CMK (cell line): ENCODE measurements at regions not wholly inside any gene's neighbourhood (a gene's known extent, or its start where the extent isn't known, plus 50 kb on each side); places are given as distances from the start of the nearest gene placed in this dataset.
"Not testable (repeated sequence)": the region's sequence is repeated elsewhere in the genome, so short reads cannot be mapped to it uniquely, and the experiment has no call there.

ENCODE experiments used
- DNase-seq: peaks from one replicate; pipeline ENCODE4 v3.0.0-alpha.2; 2010; ENCODE audit warnings: low read depth

- no peak for DNase-seq
These were observed 148.0 kb upstream of the TPM1 start for GRCh38 chr15:62894322-62895085.

DNA sequence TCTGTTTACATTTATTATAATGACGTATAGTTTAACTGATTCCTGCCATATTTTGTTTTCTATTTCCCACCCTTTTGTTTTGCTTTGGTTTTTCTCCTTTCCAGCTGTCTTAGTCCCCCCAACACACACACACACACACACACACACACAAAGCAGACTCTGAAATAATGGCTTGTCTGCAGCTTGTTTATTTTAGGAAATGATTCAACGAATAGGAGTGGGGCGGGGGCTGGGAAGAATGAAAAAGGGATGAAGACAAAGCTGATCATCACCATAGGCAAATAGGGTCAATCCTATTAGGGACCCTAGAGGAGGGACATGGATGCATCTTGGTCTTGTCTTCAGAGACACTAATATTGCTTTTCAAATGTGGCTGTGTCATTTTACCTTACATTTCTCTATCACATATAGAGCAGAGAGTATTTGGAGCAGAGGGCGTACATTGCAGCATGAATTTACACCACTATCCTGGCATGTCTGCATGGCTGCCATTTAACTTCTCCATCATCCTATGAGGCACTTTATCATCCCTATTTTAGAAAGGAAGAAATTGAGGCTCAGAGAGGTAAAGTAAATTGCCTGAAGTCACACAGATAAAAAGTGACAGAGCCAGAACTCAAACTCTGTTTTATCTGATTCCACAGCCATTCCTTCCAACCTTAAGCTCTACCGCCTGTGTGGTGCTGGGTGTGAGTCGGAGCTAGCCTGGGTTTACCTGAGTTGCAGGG, 147.2 kb upstream of the TPM1 start:
- no peak for DNase-seq

- no peak for DNase-seq
These were observed 146.6 kb upstream of the TPM1 start for GRCh38 chr15:62895905-62896316.

GRCh38 chr15:62896380-62896866, 146.1 kb upstream of the TPM1 start:
- no peak for DNase-seq

DNA sequence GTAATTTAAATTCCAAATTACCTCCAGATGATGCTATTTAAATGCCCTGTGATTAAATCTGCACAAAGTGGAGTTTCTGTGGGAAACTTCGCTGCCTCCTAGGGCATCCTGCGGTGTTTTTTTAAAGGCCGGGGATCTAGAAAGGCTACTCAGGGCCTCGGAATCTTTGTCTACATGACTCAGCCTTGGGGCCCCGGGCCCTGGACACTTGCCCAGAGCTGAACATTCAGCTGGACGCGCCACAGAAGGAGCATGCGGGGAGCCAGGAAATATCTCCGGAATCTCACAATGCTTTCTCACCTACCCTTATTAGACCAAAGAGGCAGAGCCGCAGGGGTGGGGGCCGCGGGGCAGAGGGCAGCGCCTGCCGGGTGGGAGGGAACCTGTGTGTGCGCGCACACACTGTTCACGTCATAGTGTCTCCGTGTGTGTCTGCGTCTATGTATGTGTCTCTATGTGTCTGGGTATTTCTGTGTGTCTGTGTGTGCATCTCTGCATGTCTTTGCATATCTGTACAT, 145.5 kb upstream of the TPM1 start:
- DNase-seq, result no peak

GRCh38 chr15:62897634-62898033, 144.9 kb upstream of the TPM1 start:
- no peak for DNase-seq

DNA sequence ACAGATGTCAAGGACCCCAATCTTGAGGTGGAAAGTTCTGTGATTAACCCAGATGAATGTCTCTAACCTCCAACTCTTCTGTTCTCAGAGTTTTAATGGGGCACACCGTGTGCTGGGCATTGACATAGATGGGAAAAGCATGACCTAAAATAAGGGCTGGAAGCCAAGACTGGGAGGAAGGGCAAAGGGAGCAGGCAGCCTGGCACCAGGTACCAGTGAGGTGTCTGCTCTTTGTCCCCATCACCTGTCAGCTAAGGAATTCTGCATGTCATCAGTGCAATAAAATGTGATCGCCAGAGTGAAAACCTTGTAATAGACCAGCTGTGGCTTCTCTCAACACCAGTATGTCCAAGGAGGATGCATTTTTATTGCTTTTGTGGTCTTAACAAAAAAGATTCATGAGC, 143.5 kb upstream of the TPM1 start:
- DNase-seq, result no peak

GRCh38 chr15:62900071-62900802, 142.3 kb upstream of the TPM1 start:
- no peak for DNase-seq

DNA sequence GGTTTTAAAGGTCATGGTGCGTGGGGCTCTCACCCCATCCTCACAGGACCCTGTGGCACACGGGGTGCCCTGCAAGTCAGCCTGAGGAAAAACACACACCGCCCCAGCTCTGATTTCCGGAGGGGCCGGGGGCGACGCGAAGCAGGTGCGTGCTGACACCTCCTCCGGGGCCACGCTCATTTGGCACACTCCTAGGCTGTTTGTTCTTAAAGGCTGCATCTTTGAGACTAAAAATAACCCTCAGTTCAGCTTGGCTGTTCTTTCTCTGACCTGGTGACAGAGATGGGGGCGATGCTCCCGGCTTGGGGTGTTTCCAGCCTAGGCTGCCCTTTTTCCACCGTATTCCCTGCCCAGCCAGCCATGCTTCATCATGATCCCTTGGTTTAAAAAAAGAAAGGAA, 141.5 kb upstream of the TPM1 start:
- DNase-seq, result no peak

GRCh38 chr15:62901909-62902546, 140.5 kb upstream of the TPM1 start:
- DNase-seq, result no peak

DNA sequence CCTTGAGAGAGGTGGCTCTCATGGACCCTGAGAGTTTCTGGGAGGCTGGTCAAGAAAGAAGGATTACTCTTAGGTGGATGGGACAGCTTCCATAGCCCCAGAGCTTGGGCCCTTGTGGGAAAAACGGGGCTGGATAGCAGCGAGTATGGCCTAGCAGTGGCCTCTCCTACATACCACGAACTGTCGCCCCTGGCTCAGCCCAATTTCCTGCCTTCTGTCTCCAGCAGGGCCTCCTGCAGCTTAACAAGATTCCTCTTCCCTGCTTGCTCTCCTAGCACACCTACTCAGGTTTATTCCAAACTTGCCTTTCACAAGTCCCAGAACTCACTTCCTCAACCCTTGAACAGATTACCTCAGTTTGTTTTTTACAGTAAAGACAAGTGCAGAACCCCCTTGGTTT, 139.7 kb upstream of the TPM1 start:
- no peak for DNase-seq

GRCh38 chr15:62903437-62903836, 139.1 kb upstream of the TPM1 start:
- no peak for DNase-seq

DNA sequence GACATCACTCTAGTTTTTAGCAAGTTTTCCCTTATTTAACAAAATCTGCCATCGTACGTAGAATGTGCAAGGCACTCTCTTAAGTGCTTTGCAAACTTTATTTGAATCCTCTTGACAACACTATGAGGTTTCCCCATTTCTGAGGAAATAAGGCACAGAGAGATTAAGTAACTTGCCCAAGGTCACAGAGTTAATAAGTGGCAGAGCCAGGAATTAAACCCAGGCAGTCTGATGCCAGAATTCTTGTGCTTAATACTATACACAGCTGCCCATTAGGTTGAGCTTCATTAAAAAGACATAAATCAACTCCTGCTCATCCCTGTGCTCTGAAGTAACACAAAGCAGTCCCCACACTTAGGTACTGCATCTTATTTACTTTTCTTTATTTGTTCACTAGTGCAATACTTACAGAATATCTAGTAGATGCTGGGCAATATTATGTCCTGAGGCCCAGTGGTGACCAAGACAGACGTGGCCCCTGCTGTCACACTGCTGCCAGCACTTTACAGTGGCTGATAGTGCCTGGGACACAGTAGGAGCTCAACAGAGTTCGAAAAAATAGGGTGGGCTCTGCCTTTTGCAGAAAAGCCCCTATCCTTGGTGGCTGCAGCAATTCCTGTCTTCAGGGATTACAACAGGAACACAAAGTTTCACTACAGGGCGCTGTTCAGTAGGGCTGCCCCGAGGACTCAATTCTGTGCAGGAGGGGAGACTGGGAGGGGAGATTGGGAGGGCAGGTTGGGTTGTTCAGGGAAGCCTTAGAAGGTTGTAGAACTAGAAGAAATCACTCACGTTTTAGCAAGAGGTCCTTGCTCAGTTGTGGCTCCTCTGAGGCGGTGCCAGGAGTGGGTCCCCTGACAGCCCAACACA, 138.3 kb upstream of the TPM1 start:
- DNase-seq, result no peak

DNA sequence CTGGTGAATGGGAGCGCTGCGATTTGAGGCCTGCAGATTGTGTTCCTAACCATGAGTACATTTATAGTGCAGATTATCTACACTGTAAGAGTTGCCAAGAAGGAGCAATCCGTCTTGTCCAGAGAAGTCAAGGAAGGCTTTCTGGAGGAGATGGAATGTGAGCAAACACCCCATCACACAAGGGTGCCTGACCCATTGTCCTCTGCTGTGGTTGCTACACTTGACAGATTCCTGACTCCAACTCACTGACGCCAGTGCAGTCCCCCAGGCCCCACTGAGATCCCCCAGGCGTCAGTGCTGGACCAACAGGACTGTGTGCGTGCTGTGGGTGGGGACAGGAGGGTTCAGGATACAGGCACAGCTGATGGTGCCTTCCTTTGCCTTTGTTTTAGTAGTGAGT, 135.9 kb upstream of the TPM1 start:
- DNase-seq, result no peak

- no peak for DNase-seq
These were observed 135.3 kb upstream of the TPM1 start for GRCh38 chr15:62907275-62907674.

GRCh38 chr15:62908341-62908740, 134.2 kb upstream of the TPM1 start:
- not testable (repeated sequence) for DNase-seq

- no peak for DNase-seq
These were observed 133.3 kb upstream of the TPM1 start for GRCh38 chr15:62909257-62909656.

- no peak for DNase-seq
These were observed 130.3 kb upstream of the TPM1 start for GRCh38 chr15:62912282-62912681.

DNA sequence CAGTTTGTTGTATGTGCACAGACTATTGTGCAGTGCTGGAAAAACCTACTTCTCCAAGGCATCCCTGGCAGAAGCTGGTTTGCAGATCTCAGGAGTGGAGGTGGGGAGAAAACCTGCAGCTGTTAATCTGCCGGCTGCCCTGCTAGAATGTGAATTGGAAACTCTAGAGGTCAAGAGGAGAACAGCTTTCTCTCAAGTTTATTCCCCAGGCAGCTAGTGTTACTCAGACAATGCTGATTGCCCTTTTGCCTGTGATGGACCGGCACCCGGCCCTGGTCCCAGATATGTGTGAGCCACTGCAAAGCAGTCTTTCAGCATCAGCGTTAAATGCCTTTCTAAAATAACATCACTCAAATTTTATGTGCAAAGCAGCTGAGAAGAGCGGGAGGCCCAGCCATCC, 129.7 kb upstream of the TPM1 start:
- no peak for DNase-seq

GRCh38 chr15:62913246-62913645, 129.3 kb upstream of the TPM1 start:
- DNase-seq, result no peak

DNA sequence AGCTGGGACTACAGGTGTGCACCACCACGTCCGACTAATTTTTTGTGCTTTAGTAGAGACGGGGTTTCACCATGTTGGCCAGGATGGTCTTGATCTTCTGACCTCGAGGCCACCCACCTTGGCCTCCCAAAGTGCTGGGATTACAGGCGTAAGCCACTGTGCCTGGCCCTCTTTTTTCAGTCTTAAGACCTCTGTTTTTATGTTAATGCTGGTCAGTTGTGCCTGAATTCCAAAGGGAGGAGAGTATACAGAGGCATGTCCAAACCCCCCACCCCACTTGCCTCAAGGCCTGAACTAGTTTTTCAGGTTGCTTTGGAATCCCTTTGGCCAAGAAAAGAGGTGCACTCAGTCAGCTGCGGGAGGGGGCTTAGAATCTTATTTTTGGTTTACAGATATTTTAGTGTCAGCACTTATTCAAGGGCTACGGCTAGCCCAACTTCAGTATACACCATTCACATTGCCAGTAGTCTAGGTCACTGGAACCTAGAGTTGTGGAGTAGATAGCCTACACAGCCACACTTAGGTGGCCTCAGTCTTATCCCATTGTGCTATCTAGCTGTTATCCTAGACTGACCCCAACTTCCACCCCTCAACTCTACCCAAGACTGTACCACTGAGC, 128.0 kb upstream of the TPM1 start:
- no peak for DNase-seq
